Esophagus squamous epithelium (tissue), 4 donors: ENCODE measurements at regions not wholly inside any gene's neighbourhood (a gene's known extent, or its start where the extent isn't known, plus 50 kb on each side); places are given as distances from the start of the nearest gene placed in this dataset.

Source experiments
- POLR2A ChIP-seq, 4 donors: fragments of 450-650 bp; IDR thresholded peaks; one replicate each; pipeline ENCODE4 v1.6.1; 2017; ENCODE audit warnings: antibody characterized with exemption in 4 of 4, mild to moderate bottlenecking in 4 of 4, moderate library complexity in 3 of 4
- TF ChIP-seq, protein P1 (sequence below), 6 experiments: fragments of 450-650 bp in 4 of 6; fragments of 200-600 bp in 2 of 6; sonication (generic) in 2 of 6; IDR thresholded peaks; one replicate each; pipeline ENCODE4 v1.5.1; 2016 to 2019; ENCODE audit warnings: antibody characterized with exemption in 6 of 6, mild to moderate bottlenecking in 4 of 6, moderate library complexity in 4 of 6

DNA sequence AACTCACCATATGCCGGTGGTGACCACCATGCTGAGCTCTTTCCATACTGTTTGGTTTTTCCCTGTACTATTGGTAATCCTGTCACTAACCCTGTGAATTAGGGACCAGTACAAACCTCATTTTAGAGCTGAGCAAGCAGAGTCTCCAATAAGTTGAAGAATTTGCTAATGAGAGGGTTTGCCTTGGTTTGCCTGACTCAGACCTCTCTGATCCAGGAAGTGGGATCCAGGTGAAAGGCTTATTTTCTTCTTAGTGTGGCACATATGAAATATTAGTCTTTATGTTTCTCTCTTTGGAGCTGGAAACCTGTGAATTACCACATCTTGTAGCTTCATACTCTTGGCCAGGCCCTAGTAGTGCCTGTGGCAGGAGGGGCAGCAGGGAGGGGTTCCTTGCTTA is 114.1 kb upstream of the IGFBP3 start:
- TF ChIP-seq, protein P1, sequence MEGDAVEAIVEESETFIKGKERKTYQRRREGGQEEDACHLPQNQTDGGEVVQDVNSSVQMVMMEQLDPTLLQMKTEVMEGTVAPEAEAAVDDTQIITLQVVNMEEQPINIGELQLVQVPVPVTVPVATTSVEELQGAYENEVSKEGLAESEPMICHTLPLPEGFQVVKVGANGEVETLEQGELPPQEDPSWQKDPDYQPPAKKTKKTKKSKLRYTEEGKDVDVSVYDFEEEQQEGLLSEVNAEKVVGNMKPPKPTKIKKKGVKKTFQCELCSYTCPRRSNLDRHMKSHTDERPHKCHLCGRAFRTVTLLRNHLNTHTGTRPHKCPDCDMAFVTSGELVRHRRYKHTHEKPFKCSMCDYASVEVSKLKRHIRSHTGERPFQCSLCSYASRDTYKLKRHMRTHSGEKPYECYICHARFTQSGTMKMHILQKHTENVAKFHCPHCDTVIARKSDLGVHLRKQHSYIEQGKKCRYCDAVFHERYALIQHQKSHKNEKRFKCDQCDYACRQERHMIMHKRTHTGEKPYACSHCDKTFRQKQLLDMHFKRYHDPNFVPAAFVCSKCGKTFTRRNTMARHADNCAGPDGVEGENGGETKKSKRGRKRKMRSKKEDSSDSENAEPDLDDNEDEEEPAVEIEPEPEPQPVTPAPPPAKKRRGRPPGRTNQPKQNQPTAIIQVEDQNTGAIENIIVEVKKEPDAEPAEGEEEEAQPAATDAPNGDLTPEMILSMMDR (IDR thresholded peaks at IDR 0.05): no peak
- no peak for TF ChIP-seq POLR2A (IDR thresholded peaks at IDR 0.05)
